ENCODE measurements at regions not wholly inside any gene's neighbourhood (a gene's known extent, or its start where the extent isn't known, plus 50 kb on each side); places are given as distances from the start of the nearest gene placed in this dataset.

DNA sequence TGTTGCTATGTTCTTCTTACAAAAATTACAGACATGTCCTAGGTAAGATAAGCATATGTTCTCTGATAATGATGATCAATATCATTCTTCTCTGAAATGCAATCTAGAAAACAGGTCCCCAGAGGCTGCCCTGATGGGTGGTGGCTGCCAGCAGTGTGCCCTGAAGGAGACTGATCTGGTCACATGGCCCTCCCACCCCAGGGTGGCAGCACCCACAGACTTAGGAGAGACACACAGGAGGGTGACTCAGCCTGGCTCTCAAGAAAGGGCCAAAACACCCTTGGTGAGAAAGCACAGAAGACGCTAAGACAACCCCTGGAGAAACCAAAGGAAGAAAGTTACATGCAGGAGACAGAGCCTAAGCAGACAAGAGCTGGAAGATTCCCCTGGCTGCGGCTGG, 203.7 kb downstream of the TJP1 start:
- DNase-seq (no peak), ATAC-seq (ENCODE audit: low FRiP score in 2 of 2) (no peak)
- H3K9me3 ChIP-seq = no peaks in the 10 kb centered on the region
- H3K27ac ChIP-seq = no peak overlapping the region
- TF ChIP-seq POLR2A (IDR thresholded peaks at IDR 0.05) (no peak), CTCF (IDR thresholded peaks at IDR 0.05) (no peak), EP300 (IDR thresholded peaks at IDR 0.05) (no peak), POLR2AphosphoS5 (IDR thresholded peaks at IDR 0.05) (no peak)
- no peaks in the 10 kb centered on the region for H3K4me1 ChIP-seq
- no peak overlapping the region for H3K4me3 ChIP-seq
- H3K27me3 ChIP-seq = no peaks in the 10 kb centered on the region
- 75 to 90% methylated on average over 2 of the region's 2 CpGs for WGBS, 2 donors
- no peaks in the 10 kb centered on the region for H3K36me3 ChIP-seq

GRCh38 chr15:29616512-29616911, 205.8 kb downstream of the TJP1 start:
- H3K4me1 ChIP-seq = no peaks in the 10 kb centered on the region
- no peak overlapping the region for H3K27ac ChIP-seq
- DNase-seq (no peak), ATAC-seq (ENCODE audit: low FRiP score in 2 of 2) (no peak)
- no peak for TF ChIP-seq CTCF (IDR thresholded peaks at IDR 0.05)
- TF ChIP-seq POLR2AphosphoS5 (IDR thresholded peaks at IDR 0.05) = no peak
- TF ChIP-seq EP300 (IDR thresholded peaks at IDR 0.05) = no peak
- no peaks in the 10 kb centered on the region for H3K36me3 ChIP-seq
- no peaks in the 10 kb centered on the region for H3K9me3 ChIP-seq
- H3K4me3 ChIP-seq = no peak overlapping the region
- no peaks in the 10 kb centered on the region for H3K27me3 ChIP-seq

GRCh38 chr15:29615791-29616190, 206.5 kb downstream of the TJP1 start:
- no peaks in the 10 kb centered on the region for H3K27me3 ChIP-seq
- H3K4me3 ChIP-seq = no peak overlapping the region
- DNase-seq (no peak), ATAC-seq (ENCODE audit: low FRiP score in 2 of 2) (no peak)
- H3K27ac ChIP-seq = no peak overlapping the region
- H3K9me3 ChIP-seq = no peaks in the 10 kb centered on the region
- no peaks in the 10 kb centered on the region for H3K4me1 ChIP-seq
- no peak for TF ChIP-seq EP300 (IDR thresholded peaks at IDR 0.05)
- no peak for TF ChIP-seq POLR2A (IDR thresholded peaks at IDR 0.05)
- no peak for TF ChIP-seq CTCF (IDR thresholded peaks at IDR 0.05)
- TF ChIP-seq POLR2AphosphoS5 (IDR thresholded peaks at IDR 0.05) = no peak
- WGBS, 2 donors = 72 to 82% methylated on average over 4 of the region's 4 CpGs
- no peaks in the 10 kb centered on the region for H3K36me3 ChIP-seq

DNA sequence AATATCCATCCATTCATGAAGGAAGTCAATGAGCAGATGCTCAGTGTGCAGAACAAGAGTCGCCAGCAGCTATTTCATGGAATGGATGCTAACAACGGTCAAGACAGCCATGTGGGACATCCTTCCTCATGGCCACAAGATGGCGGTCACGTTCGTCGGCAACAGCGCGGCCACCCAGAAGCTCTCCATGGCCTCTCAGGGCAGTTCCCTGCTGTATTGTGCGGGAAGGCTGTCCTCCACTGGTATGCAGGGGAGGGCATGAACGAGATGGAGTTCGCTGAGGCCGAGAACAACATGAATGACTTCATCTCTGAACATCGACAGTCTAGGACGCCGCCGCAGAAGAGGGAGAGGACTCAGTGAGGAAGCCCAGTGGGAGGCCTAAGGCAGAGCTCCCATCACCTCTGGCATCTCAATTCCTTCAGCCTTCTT, 208.3 kb downstream of the TJP1 start:
- H3K9me3 ChIP-seq = no peaks in the 10 kb centered on the region
- TF ChIP-seq POLR2A (IDR thresholded peaks at IDR 0.05) (no peak), POLR2AphosphoS5 (IDR thresholded peaks at IDR 0.05) (no peak), CTCF (IDR thresholded peaks at IDR 0.05) (no peak), EP300 (IDR thresholded peaks at IDR 0.05) (no peak)
- no peak overlapping the region for H3K4me3 ChIP-seq
- ATAC-seq (ENCODE audit: low FRiP score in 2 of 2) (no peak), DNase-seq (peak in 1 of 2 donors; percentile 49)
- H3K27ac ChIP-seq = no peak overlapping the region
- no peaks in the 10 kb centered on the region for H3K4me1 ChIP-seq
- no peaks in the 10 kb centered on the region for H3K36me3 ChIP-seq
- H3K27me3 ChIP-seq = no peaks in the 10 kb centered on the region
- 80 to 93% methylated on average over 8 to 16 of the region's 16 CpGs for WGBS, 2 donors

DNA sequence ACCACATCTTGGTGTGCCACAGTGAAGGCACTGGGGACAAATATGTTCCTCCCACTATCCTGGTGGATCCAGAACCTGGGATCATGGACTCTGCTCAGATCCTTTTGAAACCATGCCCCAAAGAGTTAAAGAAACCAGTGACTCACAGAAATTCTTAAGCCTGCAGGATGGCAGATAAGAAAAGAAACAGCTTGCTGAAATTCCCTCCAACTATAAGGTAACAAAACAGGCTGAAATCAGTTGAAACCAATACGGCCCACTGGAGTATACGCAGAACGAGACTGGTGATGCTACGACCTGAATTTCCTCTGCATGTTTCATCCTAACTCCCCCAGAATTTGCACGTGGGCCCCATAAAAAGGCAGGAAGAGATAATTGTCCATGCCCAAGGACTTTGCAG, 209.6 kb downstream of the TJP1 start:
- TF ChIP-seq EP300 (IDR thresholded peaks at IDR 0.05) = no peak
- H3K27ac ChIP-seq = no peak overlapping the region
- DNase-seq = no peak
- H3K27me3 ChIP-seq = no peaks in the 10 kb centered on the region
- H3K9me3 ChIP-seq = no peaks in the 10 kb centered on the region
- ATAC-seq (ENCODE audit: low FRiP score in 2 of 2) = no peak
- H3K36me3 ChIP-seq = no peaks in the 10 kb centered on the region
- 47 to 51% methylated on average over 5 of the region's 5 CpGs for WGBS, 2 donors
- no peak overlapping the region for H3K4me3 ChIP-seq
- no peaks in the 10 kb centered on the region for H3K4me1 ChIP-seq

Measured in upper lobe of left lung (tissue), 6 donors.